Kidney epithelial cell (primary cell): ENCODE measurements at regions not wholly inside any gene's neighbourhood (a gene's known extent, or its start where the extent isn't known, plus 50 kb on each side); places are given as distances from the start of the nearest gene placed in this dataset.

Experiments
- DNase-seq: peaks from one replicate; pipeline ENCODE4 v3.0.0-alpha.2; 2010; ENCODE audit warnings: low read depth
- H3K27me3 ChIP-seq: 2 replicates; pipeline ENCODE4 v1.6.0; 2011; ENCODE audit warnings: low read length; ENCODE audit not compliant: control insufficient read depth, insufficient read depth
- H3K36me3 ChIP-seq: 2 replicates; pipeline ENCODE4 v1.5.1; 2011; ENCODE audit warnings: low read length; ENCODE audit not compliant: control insufficient read depth, insufficient read depth
- H3K4me3 ChIP-seq: 2 replicates; pipeline ENCODE4 v1.5.1; 2011; ENCODE audit warnings: low read depth, mild to moderate bottlenecking, control low read depth, low read length
- TF ChIP-seq, protein P1 (sequence below): IDR thresholded peaks from 2 replicates; pipeline ENCODE4 v1.5.1; 2011; ENCODE audit warnings: mild to moderate bottlenecking, moderate library complexity, low read length, control low read depth, inconsistent platforms; ENCODE audit not compliant: insufficient read depth, poor library complexity, severe bottlenecking

DNA sequence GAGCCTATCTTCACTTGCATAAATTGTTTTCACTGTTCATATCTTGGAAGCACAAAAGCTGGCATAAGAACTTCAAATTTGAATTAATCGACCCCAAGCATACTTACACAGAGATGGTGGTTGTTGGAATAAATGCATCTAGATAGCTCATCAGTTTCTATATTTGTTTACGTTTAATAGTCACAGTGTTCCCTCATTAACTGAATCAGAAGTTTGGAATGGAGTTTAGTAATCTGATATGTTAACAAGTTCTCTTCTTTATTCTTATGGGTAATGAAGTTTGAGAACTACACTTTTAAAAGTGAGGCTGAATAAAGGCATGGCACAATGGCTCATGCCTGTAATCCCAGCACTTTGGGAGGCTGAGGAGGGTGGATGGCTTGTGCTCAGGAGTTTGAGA, 886.7 kb upstream of the PCDH20 start:
- TF ChIP-seq, protein P1, sequence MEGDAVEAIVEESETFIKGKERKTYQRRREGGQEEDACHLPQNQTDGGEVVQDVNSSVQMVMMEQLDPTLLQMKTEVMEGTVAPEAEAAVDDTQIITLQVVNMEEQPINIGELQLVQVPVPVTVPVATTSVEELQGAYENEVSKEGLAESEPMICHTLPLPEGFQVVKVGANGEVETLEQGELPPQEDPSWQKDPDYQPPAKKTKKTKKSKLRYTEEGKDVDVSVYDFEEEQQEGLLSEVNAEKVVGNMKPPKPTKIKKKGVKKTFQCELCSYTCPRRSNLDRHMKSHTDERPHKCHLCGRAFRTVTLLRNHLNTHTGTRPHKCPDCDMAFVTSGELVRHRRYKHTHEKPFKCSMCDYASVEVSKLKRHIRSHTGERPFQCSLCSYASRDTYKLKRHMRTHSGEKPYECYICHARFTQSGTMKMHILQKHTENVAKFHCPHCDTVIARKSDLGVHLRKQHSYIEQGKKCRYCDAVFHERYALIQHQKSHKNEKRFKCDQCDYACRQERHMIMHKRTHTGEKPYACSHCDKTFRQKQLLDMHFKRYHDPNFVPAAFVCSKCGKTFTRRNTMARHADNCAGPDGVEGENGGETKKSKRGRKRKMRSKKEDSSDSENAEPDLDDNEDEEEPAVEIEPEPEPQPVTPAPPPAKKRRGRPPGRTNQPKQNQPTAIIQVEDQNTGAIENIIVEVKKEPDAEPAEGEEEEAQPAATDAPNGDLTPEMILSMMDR, result no peak
- H3K36me3 ChIP-seq, result no peaks in the 10 kb centered on the region

GRCh38 chr13:62299988-62300387, 884.3 kb upstream of the PCDH20 start:
- no peak overlapping the region for H3K4me3 ChIP-seq
- H3K36me3 ChIP-seq, result no peaks in the 10 kb centered on the region
- DNase-seq, result no peak
- TF ChIP-seq, protein P1, result no peak
- H3K27me3 ChIP-seq, result no peaks in the 10 kb centered on the region

More for the DNA sequence above, 886.7 kb upstream of the PCDH20 start:
- Histone ChIP-seq H3K27me3 (no peaks in the 10 kb centered on the region), H3K4me3 (no peak overlapping the region)
- no peak for DNase-seq

DNA sequence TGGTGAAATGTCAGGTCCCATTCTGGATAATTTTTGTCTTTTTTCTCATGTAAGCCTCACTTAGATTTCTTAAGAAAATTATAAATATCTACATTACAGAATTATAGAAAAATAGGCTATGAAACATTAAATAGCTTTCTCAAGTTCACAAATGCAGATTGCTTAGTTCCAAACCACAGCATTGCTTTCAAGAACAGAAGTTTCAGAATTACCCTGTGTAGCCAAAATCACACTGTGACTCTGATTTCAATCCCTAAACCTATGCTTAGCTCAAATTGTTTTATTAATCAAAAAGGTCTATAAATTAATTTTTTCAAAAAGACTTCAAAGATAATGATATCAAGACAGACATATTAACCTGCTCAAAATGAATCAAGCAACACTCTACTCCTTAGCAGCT, 881.2 kb upstream of the PCDH20 start:
- DNase-seq, result no peak
- Histone ChIP-seq H3K4me3 (no peak overlapping the region), H3K27me3 (no peaks in the 10 kb centered on the region), H3K36me3 (no peaks in the 10 kb centered on the region)
- TF ChIP-seq, protein P1, result no peak

DNA sequence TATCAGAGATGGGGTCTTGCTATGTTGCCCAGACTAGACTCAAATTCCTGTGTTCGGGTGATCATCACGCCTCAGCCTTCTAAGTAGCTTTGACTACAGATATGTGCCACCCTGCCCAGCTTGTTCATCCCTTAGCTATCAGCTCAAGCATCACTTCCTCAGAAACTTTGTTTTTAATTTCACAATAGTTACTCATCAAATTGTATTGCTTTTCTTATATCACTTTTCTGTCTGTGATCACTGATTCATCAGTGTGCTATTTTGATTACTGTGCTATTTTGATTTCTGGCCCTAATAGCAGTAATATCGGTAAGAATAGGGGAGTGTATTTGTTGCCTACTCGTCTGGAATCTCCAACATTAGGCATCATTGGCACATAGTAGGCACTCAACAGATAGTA, 878.6 kb upstream of the PCDH20 start:
- H3K27me3 ChIP-seq, result no peaks in the 10 kb centered on the region
- H3K36me3 ChIP-seq, result no peaks in the 10 kb centered on the region
- TF ChIP-seq, protein P1, result no peak
- no peak for DNase-seq
- no peak overlapping the region for H3K4me3 ChIP-seq

GRCh38 chr13:62292714-62293480, 877.2 kb upstream of the PCDH20 start:
- H3K27me3 ChIP-seq, result no peaks in the 10 kb centered on the region
- H3K4me3 ChIP-seq, result no peak overlapping the region
- H3K36me3 ChIP-seq, result no peaks in the 10 kb centered on the region
- TF ChIP-seq, protein P1, result no peak
- no peak for DNase-seq

- TF ChIP-seq, protein P1, result no peak
- H3K36me3 ChIP-seq, result no peaks in the 10 kb centered on the region
- DNase-seq, result no peak
- H3K27me3 ChIP-seq, result no peaks in the 10 kb centered on the region
- no peak overlapping the region for H3K4me3 ChIP-seq
These were observed 874.9 kb upstream of the PCDH20 start for GRCh38 chr13:62290542-62290941.
